T-cell (primary cell): ENCODE measurements at regions not wholly inside any gene's neighbourhood (a gene's known extent, or its start where the extent isn't known, plus 50 kb on each side); places are given as distances from the start of the nearest gene placed in this dataset.
A peak's percentile ranks its signal among the peaks of the same experiment; 100 is the strongest.
"Not testable (repeated sequence)": the region's sequence is repeated elsewhere in the genome, so short reads cannot be mapped to it uniquely, and the experiment has no call there.

ENCODE experiments used
- ATAC-seq, 4 experiments: fragments of 200-7000 bp in 3 of 4; fragments of 150-1000 bp in 1 of 4; cut with Tn5 transposase; replicated peaks in 1 of 4; 1 replicate in 3 of 4; 2 replicates in 1 of 4; pipeline ENCODE4 v1.10.0; 2021; ENCODE audit warnings: moderate library complexity in 3 of 4, mild to moderate bottlenecking in 2 of 4, moderate number of reproducible peaks in 1 of 4
- CTCF ChIA-PET, 2 donors: fragments of 300-600 bp; sonication (Branson Sonifier 250); formaldehyde crosslinking; loops; one replicate each; lab custom pipeline; 2022; ENCODE audit warnings: antibody characterized with exemption in 2 of 2; lab: Charles Lee
- POLR2A ChIA-PET, 2 donors: fragments of 300-600 bp; sonication (Branson Sonifier 250); formaldehyde crosslinking; loops; one replicate each; lab custom pipeline; 2022; ENCODE audit warnings: antibody characterized with exemption in 2 of 2; lab: Charles Lee
- DNase-seq, 35 experiments: peaks; one replicate each; pipeline versions ENCODE4 v3.0.0 to v3.0.0-alpha.2; 2013 to 2023
- H3K27ac ChIP-seq: one replicate; pipeline ENCODE4 v1.5.1; 2013; ENCODE audit warnings: low read length
- H3K27me3 ChIP-seq, 2 experiments: replicated peaks in 1 of 2; 1 replicate in 1 of 2; 2 replicates in 1 of 2; pipeline versions ENCODE4 v1.6.1 to v1.7.0; 2013; ENCODE audit warnings: low read length in 1 of 2, mixed read lengths in 1 of 2; ENCODE audit not compliant: control insufficient read depth in 2 of 2, insufficient read depth in 2 of 2; ENCODE audit errors: extremely low read depth in 1 of 2
- H3K36me3 ChIP-seq, 2 donors: 1 replicate in 1 of 2; 2 replicates in 1 of 2; pipeline versions ENCODE4 v1.6.1 to v1.7.0; 2013; ENCODE audit warnings: low read length in 1 of 2; ENCODE audit not compliant: control insufficient read depth in 2 of 2, insufficient read depth in 1 of 2; ENCODE audit errors: extremely low read depth in 1 of 2
- H3K4me1 ChIP-seq, 2 experiments: 1 replicate in 1 of 2; 2 replicates in 1 of 2; pipeline versions ENCODE4 v1.6.1 to v1.7.0; 2013; ENCODE audit warnings: low read length in 2 of 2, mixed read lengths in 1 of 2; ENCODE audit not compliant: insufficient read depth in 2 of 2, control insufficient read depth in 1 of 2; ENCODE audit errors: extremely low read depth in 1 of 2
- H3K4me3 ChIP-seq, 2 donors: 1 replicate in 1 of 2; 2 replicates in 1 of 2; pipeline versions ENCODE4 v1.5.1 to v1.7.0; 2013; ENCODE audit warnings: mild to moderate bottlenecking in 2 of 2, low read length in 1 of 2, moderate library complexity in 1 of 2; ENCODE audit not compliant: control insufficient read depth in 1 of 2; ENCODE audit errors: extremely low read depth in 1 of 2
- H3K9me3 ChIP-seq: 2 replicates; pipeline ENCODE4 v1.7.0; 2013
- H3K27ac Mint-ChIP-seq, 2 donors: one replicate each; pipeline ENCODE4 v1.8.0; 2020 to 2021; ENCODE audit warnings: mild to moderate bottlenecking in 2 of 2, mixed read lengths in 2 of 2
- H3K27me3 Mint-ChIP-seq, 2 donors: one replicate each; pipeline ENCODE4 v1.8.0; 2021 to 2022; ENCODE audit warnings: mixed read lengths in 2 of 2
- H3K36me3 Mint-ChIP-seq: one replicate; pipeline ENCODE4 v1.8.0; 2021; ENCODE audit warnings: mixed read lengths
- H3K4me1 Mint-ChIP-seq, 3 donors: one replicate each; pipeline ENCODE4 v1.8.0; 2020 to 2022; ENCODE audit warnings: mixed read lengths in 3 of 3, mild to moderate bottlenecking in 1 of 3
- H3K4me3 Mint-ChIP-seq, 3 donors: one replicate each; pipeline ENCODE4 v1.8.0; 2020 to 2022; ENCODE audit warnings: mild to moderate bottlenecking in 3 of 3, mixed read lengths in 3 of 3, moderate library complexity in 3 of 3
- H3K9me3 Mint-ChIP-seq, 3 donors: one replicate each; pipeline ENCODE4 v1.8.0; 2020 to 2022; ENCODE audit warnings: mixed read lengths in 3 of 3
- WGBS: methylation state at CpG from one replicate; pipeline ENCODE4 v1.1.5; 2013; ENCODE audit warnings: missing lambda C conversion rate; ENCODE audit not compliant: insufficient coverage; 5-methylcytosine and 5-hydroxymethylcytosine counted together

GRCh38 chr1:222377428-222378088, 170.3 kb downstream of the HHIPL2 start:
- CTCF ChIA-PET, result no interaction called here
- peaks cover 12 to 14% (median 14%) of the 10 kb centered on the region in 3 donors for H3K9me3 Mint-ChIP-seq

DNA sequence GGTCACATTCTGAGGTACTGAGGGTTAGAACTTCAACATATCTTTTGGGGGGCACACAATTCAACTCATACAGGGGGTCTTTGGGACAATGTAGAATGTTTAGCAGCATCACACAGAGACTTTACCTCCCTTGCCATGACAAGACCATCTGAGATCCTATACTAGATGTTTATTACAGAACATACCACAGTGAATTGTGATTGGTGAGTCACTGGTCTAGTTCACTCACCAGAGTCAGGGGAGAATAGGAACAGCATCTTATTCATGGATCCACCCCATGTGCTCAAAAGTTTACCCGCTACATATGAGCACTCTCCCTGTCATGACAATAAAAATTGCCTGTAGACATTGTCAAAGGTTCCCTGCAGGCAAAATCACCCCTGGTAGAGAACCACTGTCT, 171.1 kb downstream of the HHIPL2 start:
- H3K36me3 Mint-ChIP-seq, H3K27me3 Mint-ChIP-seq, CTCF ChIA-PET, H3K9me3 ChIP-seq, H3K4me1 ChIP-seq, DNase-seq, H3K4me3 Mint-ChIP-seq, ATAC-seq, H3K36me3 ChIP-seq, POLR2A ChIA-PET, H3K4me3 ChIP-seq, H3K27ac Mint-ChIP-seq, H3K27me3 ChIP-seq, H3K27ac ChIP-seq: not testable (repeated sequence)
- Mint-ChIP-seq H3K9me3 (peaks cover 10 to 14% (median 12%) of the 10 kb centered on the region in 3 donors), H3K4me1 (peaks cover 5 to 13% (median 6%) of the 10 kb centered on the region in 3 donors)
- WGBS, result no CpG with 5 or more reads among the region's 1 CpG

More at GRCh38 chr1:222377428-222378088, 170.3 kb downstream of the HHIPL2 start:
- H3K27me3 Mint-ChIP-seq, result no peaks in the 10 kb centered on the region
- DNase-seq (no peak), ATAC-seq (no peak)
- peaks cover 5 to 13% (median 6%) of the 10 kb centered on the region in 3 donors for H3K4me1 Mint-ChIP-seq
- H3K9me3 ChIP-seq, result no peaks in the 10 kb centered on the region
- no peak overlapping the region for H3K4me3 Mint-ChIP-seq
- H3K4me1 ChIP-seq, result no peaks in the 10 kb centered on the region
- no peaks in the 10 kb centered on the region for H3K27me3 ChIP-seq
- no peak overlapping the region for H3K4me3 ChIP-seq
- peaks cover 3% of the 10 kb centered on the region for H3K36me3 Mint-ChIP-seq
- 73% methylated on average over 3 of the region's 6 CpGs for WGBS
- no peak overlapping the region for H3K27ac Mint-ChIP-seq
- POLR2A ChIA-PET, result no interaction called here
- no peaks in the 10 kb centered on the region for H3K36me3 ChIP-seq
- no peak overlapping the region for H3K27ac ChIP-seq

GRCh38 chr1:222375701-222376100, 172.2 kb downstream of the HHIPL2 start:
- 100% methylated on average over 2 of the region's 2 CpGs for WGBS

DNA sequence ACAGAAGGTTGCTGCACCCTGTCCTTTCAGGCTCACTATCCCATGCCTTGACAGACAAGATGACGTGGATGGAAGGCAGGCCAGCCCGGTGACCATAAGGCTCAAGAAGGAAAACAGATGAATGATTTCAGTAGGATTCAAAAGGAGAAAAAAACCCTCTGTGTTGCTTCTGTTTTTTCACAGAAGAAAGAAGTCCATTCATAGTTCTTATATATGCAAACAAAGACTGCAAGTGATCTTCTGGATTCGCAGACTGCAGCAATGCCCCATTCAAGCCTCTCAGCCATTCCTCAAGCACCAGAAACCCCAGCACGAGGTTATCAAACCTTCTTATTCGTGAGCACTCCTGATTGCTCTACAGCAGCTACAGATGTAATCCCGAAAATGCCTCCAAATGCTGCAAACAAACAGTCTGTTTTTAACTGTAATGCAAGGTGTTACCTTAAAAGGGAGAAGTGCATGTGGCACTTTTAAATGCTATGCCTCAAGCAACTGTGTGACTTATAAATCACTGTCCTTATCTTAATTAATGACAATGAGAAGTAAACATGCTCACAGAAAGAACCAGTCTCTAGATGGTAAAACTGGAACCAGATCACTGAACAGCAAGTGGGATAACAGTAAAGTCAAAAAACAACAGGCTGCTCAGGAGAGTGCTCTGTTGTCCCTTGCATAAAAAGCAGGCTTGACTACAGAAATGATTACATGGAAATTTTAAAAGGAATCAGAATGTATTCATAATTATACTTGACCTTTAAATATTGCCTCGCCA, 173.9 kb downstream of the HHIPL2 start:
- ChIA-PET CTCF (no interaction called here), POLR2A (no interaction called here)
- ATAC-seq (no peak), DNase-seq (no peak)
- H3K27ac Mint-ChIP-seq, result no peak overlapping the region
- Histone ChIP-seq H3K9me3 (no peaks in the 10 kb centered on the region), H3K4me1 (no peaks in the 10 kb centered on the region), H3K36me3 (no peaks in the 10 kb centered on the region), H3K27ac (no peak overlapping the region), H3K27me3 (no peaks in the 10 kb centered on the region), H3K4me3 (no peak overlapping the region)
- no peak overlapping the region for H3K4me3 Mint-ChIP-seq
- H3K27me3 Mint-ChIP-seq, result no peaks in the 10 kb centered on the region
- peaks cover 0 to 4% (median 0%) of the 10 kb centered on the region in 3 donors for H3K9me3 Mint-ChIP-seq
- peaks cover 5 to 20% (median 6%) of the 10 kb centered on the region in 3 donors for H3K4me1 Mint-ChIP-seq
- 83% methylated on average over 1 of the region's 7 CpGs for WGBS
- peaks cover 3% of the 10 kb centered on the region for H3K36me3 Mint-ChIP-seq

More at GRCh38 chr1:222375701-222376100, 172.2 kb downstream of the HHIPL2 start:
- Histone ChIP-seq H3K4me3 (no peak overlapping the region), H3K9me3 (no peaks in the 10 kb centered on the region), H3K27ac (no peak overlapping the region), H3K4me1 (no peaks in the 10 kb centered on the region), H3K27me3 (no peaks in the 10 kb centered on the region), H3K36me3 (no peaks in the 10 kb centered on the region)
- H3K27me3 Mint-ChIP-seq, result no peaks in the 10 kb centered on the region
- peaks cover 5 to 20% (median 6%) of the 10 kb centered on the region in 3 donors for H3K4me1 Mint-ChIP-seq
- DNase-seq (no peak), ATAC-seq (no peak)
- ChIA-PET CTCF (no interaction called here), POLR2A (no interaction called here)
- H3K36me3 Mint-ChIP-seq, result peaks cover 3% of the 10 kb centered on the region
- H3K27ac Mint-ChIP-seq, result no peak overlapping the region
- H3K4me3 Mint-ChIP-seq, result no peak overlapping the region
- peaks cover 10 to 12% (median 11%) of the 10 kb centered on the region in 3 donors for H3K9me3 Mint-ChIP-seq

- H3K36me3 Mint-ChIP-seq, result no peaks in the 10 kb centered on the region
- DNase-seq (no peak), ATAC-seq (no peak)
- CTCF ChIA-PET, result interaction anchor here in 1 of 2 donors (0.7 kb wide), 1 partner anchor 273 kb away, joined by 3 read pairs; no protein-coding TSS in a partner anchor
- peaks cover 0 to 4% (median 0%) of the 10 kb centered on the region in 3 donors for H3K9me3 Mint-ChIP-seq
- H3K27me3 Mint-ChIP-seq, result no peaks in the 10 kb centered on the region
- Histone ChIP-seq H3K4me1 (no peaks in the 10 kb centered on the region), H3K27me3 (no peaks in the 10 kb centered on the region), H3K27ac (no peak overlapping the region), H3K36me3 (no peaks in the 10 kb centered on the region), H3K9me3 (no peaks in the 10 kb centered on the region), H3K4me3 (no peak overlapping the region)
- no peak overlapping the region for H3K27ac Mint-ChIP-seq
- H3K4me3 Mint-ChIP-seq, result no peak overlapping the region
- POLR2A ChIA-PET, result no interaction called here
- peaks cover 5 to 20% (median 6%) of the 10 kb centered on the region in 3 donors for H3K4me1 Mint-ChIP-seq
Measured at GRCh38 chr1:222373216-222373615, 174.7 kb downstream of the HHIPL2 start.

GRCh38 chr1:222372221-222372620, 175.7 kb downstream of the HHIPL2 start:
- no peak for ATAC-seq
- no peaks in the 10 kb centered on the region for H3K9me3 ChIP-seq
- H3K9me3 Mint-ChIP-seq, result peaks cover 0 to 4% (median 0%) of the 10 kb centered on the region in 3 donors
- no peak overlapping the region for H3K27ac ChIP-seq
- H3K4me3 ChIP-seq, result no peak overlapping the region
- peak overlapping the region in 1 of 2 donors; percentile 7 for H3K27ac Mint-ChIP-seq
- DNase-seq, result no peak
- peaks cover 5 to 20% (median 6%) of the 10 kb centered on the region in 3 donors for H3K4me1 Mint-ChIP-seq
- CTCF ChIA-PET, result no interaction called here
- no peaks in the 10 kb centered on the region for H3K27me3 Mint-ChIP-seq
- POLR2A ChIA-PET, result no interaction called here
- no peaks in the 10 kb centered on the region for H3K4me1 ChIP-seq
- H3K36me3 Mint-ChIP-seq, result no peaks in the 10 kb centered on the region
- H3K4me3 Mint-ChIP-seq, result no peak overlapping the region
- WGBS, result 100% methylated on average over 2 of the region's 3 CpGs
- no peaks in the 10 kb centered on the region for H3K27me3 ChIP-seq
- no peaks in the 10 kb centered on the region for H3K36me3 ChIP-seq
